Subcutaneous abdominal adipose tissue (tissue), 5 donors: ENCODE measurements at regions not wholly inside any gene's neighbourhood (a gene's known extent, or its start where the extent isn't known, plus 50 kb on each side); places are given as distances from the start of the nearest gene placed in this dataset.

Experiments used
- H3K27ac ChIP-seq: one replicate; pipeline ENCODE4 v1.7.0; 2013; ENCODE audit warnings: low read depth, mild to moderate bottlenecking, inconsistent platforms, low read length, moderate library complexity
- H3K27me3 ChIP-seq, 5 donors: one replicate each; pipeline ENCODE4 v1.7.0; 2013; ENCODE audit warnings: low read length in 5 of 5, inconsistent platforms in 1 of 5; ENCODE audit not compliant: control insufficient read depth in 5 of 5, insufficient read depth in 4 of 5
- H3K36me3 ChIP-seq, 5 donors: one replicate each; pipeline ENCODE4 v1.7.0; 2013; ENCODE audit warnings: low read length in 5 of 5; ENCODE audit not compliant: control insufficient read depth in 5 of 5, insufficient read depth in 5 of 5
- H3K4me1 ChIP-seq, 5 donors: one replicate each; pipeline ENCODE4 v1.7.0; 2013; ENCODE audit warnings: low read length in 5 of 5, mild to moderate bottlenecking in 3 of 5, moderate library complexity in 1 of 5; ENCODE audit not compliant: control insufficient read depth in 5 of 5, insufficient read depth in 5 of 5
- H3K4me3 ChIP-seq, 5 donors: one replicate each; pipeline ENCODE4 v1.7.0; 2013; ENCODE audit warnings: low read length in 5 of 5, low read depth in 1 of 5
- H3K9ac ChIP-seq, 5 donors: one replicate each; pipeline ENCODE4 v1.7.0; 2013; ENCODE audit warnings: low read length in 5 of 5, mild to moderate bottlenecking in 4 of 5, moderate library complexity in 3 of 5
- H3K9me3 ChIP-seq, 5 donors: one replicate each; pipeline ENCODE4 v1.7.0; 2013; ENCODE audit warnings: low read length in 5 of 5; ENCODE audit not compliant: control insufficient read depth in 5 of 5
- donor health status: healthy.
- donor health status: healthy.
- donor health status: healthy.
- donor health status: healthy.
- donor health status: healthy.

DNA sequence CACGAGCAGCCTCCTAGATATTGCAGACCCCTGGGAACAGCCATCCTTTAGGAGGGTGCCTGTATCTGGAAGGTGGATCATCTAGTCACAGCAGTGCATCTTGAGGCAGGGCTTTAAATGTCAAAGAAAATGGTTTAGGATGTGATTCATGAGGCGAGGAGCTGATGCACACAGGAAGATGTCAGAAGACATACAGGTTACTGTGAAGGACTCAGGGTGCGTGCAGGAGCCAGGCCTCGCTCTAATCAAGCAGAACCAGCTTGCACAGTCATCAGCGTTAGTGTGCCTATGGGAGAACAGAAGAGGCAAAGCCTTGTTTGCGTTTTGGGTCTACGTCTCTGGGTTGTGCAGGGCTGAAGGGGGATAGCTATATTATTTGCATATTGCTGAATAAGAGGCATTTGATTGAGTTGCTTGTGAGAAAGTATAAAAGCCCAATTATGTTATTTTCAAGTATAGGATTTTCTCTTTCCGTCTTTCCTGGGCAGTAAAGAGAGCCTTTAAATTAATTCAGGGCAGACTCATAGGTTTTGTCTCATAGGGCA is 77.3 kb upstream of the RPH3A start:
- no peak overlapping the region for H3K4me3 ChIP-seq
- H3K36me3 ChIP-seq: no peaks in the 10 kb centered on the region
- H3K4me1 ChIP-seq: peaks cover 0 to 9% (median 0%) of the 10 kb centered on the region in 5 donors
- H3K27ac ChIP-seq: no peak overlapping the region
- no peaks in the 10 kb centered on the region for H3K27me3 ChIP-seq
- no peak overlapping the region for H3K9ac ChIP-seq
- peaks cover 0 to 3% (median 0%) of the 10 kb centered on the region in 5 donors for H3K9me3 ChIP-seq

DNA sequence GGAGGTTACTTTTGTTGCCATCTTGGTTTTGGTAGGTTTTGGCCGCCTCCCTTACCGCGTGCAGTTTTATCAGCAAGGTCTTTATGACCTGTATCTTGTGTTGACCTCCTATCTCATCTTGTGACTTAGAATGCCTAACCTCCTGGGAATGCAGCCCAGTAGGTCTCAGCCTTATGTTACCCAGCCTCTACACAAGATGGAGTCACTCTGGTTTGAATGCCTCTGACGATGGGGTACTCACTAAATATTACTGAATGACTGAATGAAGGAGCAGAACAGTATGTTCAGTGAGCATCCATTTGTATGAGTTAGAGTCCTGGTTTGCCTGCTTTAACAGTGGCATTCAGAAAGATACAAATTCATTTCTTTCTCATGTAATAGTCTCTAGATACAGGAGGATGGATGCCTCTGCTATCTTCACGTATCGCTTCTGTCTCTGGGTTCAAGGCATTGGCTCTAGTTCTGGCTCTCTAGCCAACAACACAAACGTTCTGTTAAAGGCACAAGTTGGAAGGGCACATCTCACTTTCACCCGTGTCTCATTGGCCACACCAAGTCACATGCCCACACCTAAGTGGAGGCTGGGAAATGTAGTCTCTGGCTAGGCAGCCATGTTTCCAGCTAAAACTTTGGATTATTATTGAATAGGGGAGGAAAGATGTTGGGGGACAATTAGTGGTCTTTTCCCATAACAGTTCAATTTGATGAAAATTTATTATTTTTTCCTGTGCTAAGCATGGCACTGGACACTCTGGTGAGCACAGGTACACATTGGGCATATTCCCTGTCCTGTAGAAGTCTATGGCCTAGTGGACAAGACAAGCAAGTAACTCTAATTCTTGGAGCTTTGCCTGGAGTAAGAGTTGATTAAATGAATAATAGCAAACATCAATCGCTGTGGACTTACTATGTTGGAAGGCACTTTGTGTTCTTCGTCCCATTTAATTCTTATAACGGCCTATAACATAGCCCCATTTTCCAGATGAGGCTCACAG is 75.2 kb upstream of the RPH3A start:
- Histone ChIP-seq H3K27ac (no peak overlapping the region), H3K4me3 (no peak overlapping the region), H3K36me3 (no peaks in the 10 kb centered on the region), H3K9me3 (peaks cover 0 to 3% (median 0%) of the 10 kb centered on the region in 5 donors), H3K4me1 (no peaks in the 10 kb centered on the region), H3K27me3 (no peaks in the 10 kb centered on the region), H3K9ac (no peak overlapping the region)

DNA sequence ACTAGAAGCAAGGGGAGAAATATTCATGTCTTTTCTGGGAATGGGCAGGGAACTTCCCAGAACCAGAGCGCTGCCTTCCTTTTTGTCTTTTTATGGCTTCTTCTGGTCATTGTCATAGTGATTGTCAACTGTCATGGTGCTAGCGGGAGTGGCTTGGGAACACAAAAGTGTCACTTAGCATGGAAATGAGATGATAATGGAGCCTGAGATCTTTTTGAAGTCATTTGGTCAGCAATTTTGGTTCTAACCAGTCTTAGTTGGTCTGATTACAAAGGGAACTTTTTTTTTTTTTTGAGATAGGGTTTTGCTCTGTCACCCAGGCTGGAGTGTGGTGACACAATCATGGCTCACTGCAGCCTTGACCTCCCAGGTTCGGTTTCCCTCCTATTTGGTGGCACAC is 62.7 kb upstream of the RPH3A start:
- Histone ChIP-seq H3K9me3 (no peaks in the 10 kb centered on the region), H3K4me3 (no peak overlapping the region), H3K9ac (no peak overlapping the region), H3K27me3 (peaks cover 0 to 3% (median 0%) of the 10 kb centered on the region in 5 donors), H3K27ac (no peak overlapping the region), H3K4me1 (no peaks in the 10 kb centered on the region), H3K36me3 (no peaks in the 10 kb centered on the region)

DNA sequence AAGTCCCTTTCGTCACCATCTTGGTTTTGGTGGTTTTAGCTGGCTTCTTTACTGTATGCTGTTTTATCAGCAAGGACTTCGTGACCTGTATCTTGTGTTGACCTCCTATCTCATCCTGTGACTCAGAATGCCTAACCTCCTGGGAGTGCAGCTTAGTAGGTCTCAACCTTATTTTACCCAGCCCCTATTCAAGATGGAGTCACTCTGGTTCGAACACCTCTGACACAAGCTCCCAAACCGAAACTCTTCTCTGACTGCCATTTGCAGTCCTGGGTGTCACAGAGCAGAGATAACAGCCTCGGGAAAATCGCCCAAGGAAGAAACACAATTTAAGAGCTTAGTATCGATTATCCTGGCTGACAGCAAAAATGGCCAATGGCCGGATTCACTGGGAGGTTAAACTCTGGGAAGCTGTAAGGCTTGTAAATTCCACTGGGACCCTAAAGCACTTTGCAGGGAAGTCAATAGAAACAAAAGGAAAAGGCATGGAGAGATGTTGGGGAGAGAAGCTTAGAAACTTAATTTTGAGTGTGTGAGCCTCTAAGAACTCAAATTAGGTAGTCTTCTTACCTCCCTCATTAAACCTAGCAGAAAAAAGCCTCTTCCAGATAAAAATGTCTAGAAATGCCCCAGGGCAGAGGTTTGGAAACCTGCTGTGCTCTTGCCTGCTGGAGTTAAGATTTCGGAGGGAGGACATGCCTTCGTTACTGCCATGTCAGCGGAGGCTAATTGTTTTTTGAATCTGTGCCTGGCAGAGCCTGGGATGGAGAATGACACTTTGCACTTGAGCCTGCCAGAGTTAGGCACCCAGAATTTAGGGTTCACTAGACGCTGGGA is 56.5 kb upstream of the RPH3A start:
- Histone ChIP-seq H3K9ac (no peak overlapping the region), H3K36me3 (no peaks in the 10 kb centered on the region), H3K27me3 (peaks cover 0 to 3% (median 0%) of the 10 kb centered on the region in 5 donors), H3K4me1 (peaks cover 3 to 37% (median 20%) of the 10 kb centered on the region in 5 donors), H3K4me3 (no peak overlapping the region), H3K9me3 (no peaks in the 10 kb centered on the region), H3K27ac (no peak overlapping the region)

DNA sequence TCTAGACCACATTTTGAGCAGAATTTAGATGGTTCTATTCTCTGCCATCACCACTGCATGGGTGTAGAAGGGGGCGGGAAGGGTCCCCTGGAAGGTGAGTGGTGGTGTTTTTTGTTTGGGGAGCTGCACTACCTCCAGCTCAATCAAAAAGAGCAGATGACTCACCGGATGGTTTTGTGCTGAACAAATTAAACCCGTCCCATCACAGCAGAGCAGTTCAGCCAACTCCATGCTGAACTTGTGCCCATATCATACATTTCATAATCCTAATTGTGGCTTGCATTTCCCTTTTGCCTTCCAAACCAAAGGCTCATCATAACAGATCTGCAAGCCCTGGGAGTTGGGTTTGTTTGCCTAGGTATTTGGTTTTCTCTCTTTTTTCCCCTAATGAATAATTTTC is 53.0 kb upstream of the RPH3A start:
- no peak overlapping the region for H3K4me3 ChIP-seq
- no peaks in the 10 kb centered on the region for H3K27me3 ChIP-seq
- H3K4me1 ChIP-seq: peaks cover 3 to 62% (median 20%) of the 10 kb centered on the region in 5 donors
- H3K9me3 ChIP-seq: no peaks in the 10 kb centered on the region
- peak overlapping the region; percentile 12 for H3K27ac ChIP-seq
- H3K36me3 ChIP-seq: no peaks in the 10 kb centered on the region
- no peak overlapping the region for H3K9ac ChIP-seq

DNA sequence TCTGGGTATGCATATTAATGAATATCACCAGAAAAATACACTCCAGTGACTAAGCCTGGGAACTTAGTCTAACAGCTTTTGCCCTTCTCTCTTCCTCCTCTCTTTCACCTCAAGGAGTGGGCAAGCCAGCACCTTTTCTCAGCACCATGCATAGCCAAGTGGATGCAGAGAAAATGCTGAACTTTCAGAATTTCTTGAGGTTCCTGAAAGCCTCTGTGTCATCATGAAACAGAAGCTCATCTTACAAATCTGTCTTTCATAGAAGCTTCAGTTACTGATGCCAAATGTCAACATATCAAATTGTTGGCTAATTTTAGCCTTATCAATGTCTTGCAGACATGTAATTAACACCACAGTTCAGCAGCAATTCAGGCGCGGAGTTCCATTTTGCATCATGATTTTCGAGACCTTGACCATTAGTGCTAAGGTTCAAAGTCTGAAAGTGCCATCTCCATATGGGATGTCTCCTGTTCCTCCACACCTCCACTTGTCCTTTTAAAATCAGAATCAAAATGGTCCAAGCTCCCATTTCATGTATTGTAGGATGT is 51.1 kb upstream of the RPH3A start:
- H3K9me3 ChIP-seq: no peaks in the 10 kb centered on the region
- H3K9ac ChIP-seq: no peak overlapping the region
- H3K27me3 ChIP-seq: no peaks in the 10 kb centered on the region
- no peak overlapping the region for H3K27ac ChIP-seq
- no peaks in the 10 kb centered on the region for H3K36me3 ChIP-seq
- peaks cover 3 to 62% (median 20%) of the 10 kb centered on the region in 5 donors for H3K4me1 ChIP-seq
- H3K4me3 ChIP-seq: no peak overlapping the region

DNA sequence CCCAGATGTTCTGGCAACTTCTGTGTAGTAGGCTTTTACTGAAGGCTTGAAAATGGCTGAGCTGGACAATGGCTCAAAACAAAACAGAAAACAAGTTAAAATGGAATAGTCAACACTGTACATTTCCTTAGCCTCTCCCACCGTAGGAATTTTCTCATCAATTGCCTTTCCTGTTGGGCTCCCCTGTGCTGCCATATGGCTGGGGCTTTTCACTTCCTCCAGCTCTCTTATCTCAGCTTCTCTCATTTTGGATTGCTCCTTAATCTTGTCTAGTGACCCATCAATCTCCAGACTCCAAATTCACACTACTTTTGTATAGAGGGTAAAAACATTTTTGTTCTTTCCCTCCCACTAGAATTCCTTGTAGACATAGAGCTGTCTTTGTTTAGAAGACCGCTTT is 50.4 kb upstream of the RPH3A start:
- Histone ChIP-seq H3K4me3 (no peak overlapping the region), H3K9me3 (no peaks in the 10 kb centered on the region), H3K9ac (no peak overlapping the region), H3K27ac (no peak overlapping the region), H3K27me3 (no peaks in the 10 kb centered on the region), H3K4me1 (peaks cover 3 to 60% (median 20%) of the 10 kb centered on the region in 5 donors), H3K36me3 (no peaks in the 10 kb centered on the region)
